Upper lobe of left lung (tissue), 6 donors: ENCODE measurements at regions not wholly inside any gene's neighbourhood (a gene's known extent, or its start where the extent isn't known, plus 50 kb on each side); places are given as distances from the start of the nearest gene placed in this dataset.

Experiments used
- ATAC-seq, 2 donors: fragments of 200-7000 bp; cut with Tn5 transposase; one replicate each; pipeline ENCODE4 v1.9.1; 2022; ENCODE audit warnings: mild to moderate bottlenecking in 2 of 2, moderate library complexity in 2 of 2; ENCODE audit not compliant: low FRiP score in 2 of 2
- DNase-seq, 2 donors: peaks; one replicate each; pipeline ENCODE4 v3.0.0-alpha.2; 2019 to 2020
- H3K27ac ChIP-seq, 4 donors: fragments of 200-600 bp; sonication (generic); one replicate each; pipeline ENCODE4 v1.5.1; 2016 to 2019
- H3K27me3 ChIP-seq, 4 donors: fragments of 200-600 bp; sonication (generic); one replicate each; pipeline ENCODE4 v1.5.1; 2017 to 2019
- H3K36me3 ChIP-seq, 4 donors: fragments of 200-600 bp; sonication (generic); one replicate each; pipeline ENCODE4 v1.5.1; 2016 to 2019
- H3K4me1 ChIP-seq, 4 donors: fragments of 200-600 bp; sonication (generic); one replicate each; pipeline ENCODE4 v1.5.1; 2018 to 2019
- H3K4me3 ChIP-seq, 4 donors: fragments of 200-600 bp; sonication (generic); one replicate each; pipeline ENCODE4 v1.5.1; 2017 to 2019; ENCODE audit warnings: mild to moderate bottlenecking in 2 of 4, moderate library complexity in 1 of 4
- H3K9me3 ChIP-seq, 4 donors: fragments of 200-600 bp; sonication (generic); one replicate each; pipeline ENCODE4 v1.5.1; 2018 to 2019
- CTCF ChIP-seq, 6 experiments: fragments of 450-650 bp in 4 of 6; fragments of 200-600 bp in 2 of 6; sonication (generic) in 2 of 6; IDR thresholded peaks; one replicate each; pipeline ENCODE4 v1.5.1; 2016 to 2019; ENCODE audit warnings: antibody characterized with exemption in 6 of 6
- EP300 ChIP-seq, 4 donors: sonication (generic); formaldehyde crosslinking; IDR thresholded peaks; one replicate each; pipeline ENCODE4 v1.5.1; 2017; ENCODE audit warnings: antibody characterized with exemption in 4 of 4, control low read depth in 2 of 4
- POLR2A ChIP-seq, 4 donors: fragments of 450-650 bp; IDR thresholded peaks; one replicate each; pipeline ENCODE4 v1.5.1; 2016 to 2017; ENCODE audit warnings: antibody characterized with exemption in 4 of 4, mild to moderate bottlenecking in 2 of 4
- POLR2AphosphoS5 ChIP-seq, 2 donors: sonication (generic); formaldehyde crosslinking; IDR thresholded peaks; one replicate each; pipeline ENCODE4 v1.5.1; 2017; ENCODE audit warnings: antibody characterized with exemption in 2 of 2
- WGBS, 2 donors: methylation state at CpG; one replicate each; pipeline ENCODE4 v1.1.5; 2017 to 2018; 5-methylcytosine and 5-hydroxymethylcytosine counted together
- donor health status: DM: no; HTN: no; CAD: no; lungs with moderate emphysema.
- donor health status: DM: no; HTN: yes; CAD: no; lungs with severe emphysema.

DNA sequence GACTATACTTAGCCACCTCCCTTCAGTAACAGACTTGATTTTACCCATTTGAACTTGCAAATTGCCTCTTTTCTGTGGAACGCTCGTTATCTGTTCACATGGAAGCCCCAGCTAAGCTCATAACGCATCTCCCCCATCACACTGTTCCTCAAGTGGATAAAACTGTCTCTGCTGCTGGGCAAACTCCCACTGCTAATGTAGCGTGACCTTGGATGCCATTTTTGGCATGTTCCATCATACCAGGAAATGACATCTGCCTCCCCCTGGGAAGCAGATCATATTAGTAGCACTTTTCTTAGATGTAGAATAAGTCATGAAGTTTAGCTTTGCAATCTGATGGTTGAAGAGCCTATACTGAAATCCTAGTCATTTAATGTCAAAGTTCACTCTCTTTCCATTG lies 528.7 kb upstream of the PLXNA2 start:
- H3K9me3 ChIP-seq, result no peaks in the 10 kb centered on the region
- no peak overlapping the region for H3K27ac ChIP-seq
- WGBS, 2 donors, result 80 to 86% methylated on average over 4 of the region's 4 CpGs
- DNase-seq, result no peak
- no peaks in the 10 kb centered on the region for H3K27me3 ChIP-seq
- no peak for ATAC-seq
- H3K36me3 ChIP-seq, result no peaks in the 10 kb centered on the region
- H3K4me3 ChIP-seq, result no peak overlapping the region
- H3K4me1 ChIP-seq, result no peaks in the 10 kb centered on the region
- no peak for TF ChIP-seq EP300 (IDR thresholded peaks at IDR 0.05)
- no peak for TF ChIP-seq POLR2AphosphoS5 (IDR thresholded peaks at IDR 0.05)
- TF ChIP-seq POLR2A (IDR thresholded peaks at IDR 0.05), result no peak
- TF ChIP-seq CTCF (IDR thresholded peaks at IDR 0.05), result no peak

DNA sequence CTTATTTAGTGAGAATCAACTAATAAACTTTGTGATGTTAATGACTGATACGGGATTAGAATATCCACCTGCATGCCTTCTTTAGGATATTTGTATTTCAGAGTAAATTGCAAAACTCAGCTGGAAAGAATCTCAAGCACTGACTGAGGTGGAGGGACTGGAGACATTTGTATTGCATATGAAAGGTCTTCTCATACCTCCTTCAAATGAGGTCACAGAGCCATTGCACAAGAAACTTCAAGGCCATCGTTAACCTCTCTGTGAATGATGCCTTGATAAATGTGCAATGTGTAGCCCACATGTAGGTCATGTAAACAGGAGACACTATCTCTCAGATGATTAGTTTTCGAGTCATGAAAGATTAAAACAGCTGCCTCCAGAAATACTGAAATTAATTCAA lies 531.7 kb upstream of the PLXNA2 start:
- Histone ChIP-seq H3K4me3 (no peak overlapping the region), H3K27ac (no peak overlapping the region), H3K27me3 (no peaks in the 10 kb centered on the region), H3K4me1 (no peaks in the 10 kb centered on the region), H3K9me3 (no peaks in the 10 kb centered on the region), H3K36me3 (no peaks in the 10 kb centered on the region)
- ATAC-seq (no peak), DNase-seq (no peak)
- 67 to 71% methylated on average over 3 of the region's 3 CpGs for WGBS, 2 donors
- TF ChIP-seq POLR2AphosphoS5 (IDR thresholded peaks at IDR 0.05) (no peak), CTCF (IDR thresholded peaks at IDR 0.05) (no peak), POLR2A (IDR thresholded peaks at IDR 0.05) (no peak), EP300 (IDR thresholded peaks at IDR 0.05) (no peak)

GRCh38 chr1:208778417-208778816 lies 534.2 kb upstream of the PLXNA2 start:
- H3K4me1 ChIP-seq, result no peaks in the 10 kb centered on the region
- 88 to 93% methylated on average over 6 of the region's 6 CpGs for WGBS, 2 donors
- DNase-seq, result no peak
- H3K27me3 ChIP-seq, result no peaks in the 10 kb centered on the region
- no peak for ATAC-seq
- TF ChIP-seq POLR2A (IDR thresholded peaks at IDR 0.05) (no peak), CTCF (IDR thresholded peaks at IDR 0.05) (no peak), POLR2AphosphoS5 (IDR thresholded peaks at IDR 0.05) (no peak), EP300 (IDR thresholded peaks at IDR 0.05) (no peak)
- H3K9me3 ChIP-seq, result no peaks in the 10 kb centered on the region
- H3K4me3 ChIP-seq, result no peak overlapping the region
- no peaks in the 10 kb centered on the region for H3K36me3 ChIP-seq
- H3K27ac ChIP-seq, result no peak overlapping the region

GRCh38 chr1:208781391-208782045 lies 537.3 kb upstream of the PLXNA2 start:
- H3K27ac ChIP-seq, result no peak overlapping the region
- TF ChIP-seq POLR2AphosphoS5 (IDR thresholded peaks at IDR 0.05) (no peak), POLR2A (IDR thresholded peaks at IDR 0.05) (no peak), EP300 (IDR thresholded peaks at IDR 0.05) (no peak), CTCF (IDR thresholded peaks at IDR 0.05) (no peak)
- H3K9me3 ChIP-seq, result no peaks in the 10 kb centered on the region
- DNase-seq (no peak), ATAC-seq (no peak)
- H3K27me3 ChIP-seq, result no peaks in the 10 kb centered on the region
- no peaks in the 10 kb centered on the region for H3K4me1 ChIP-seq
- WGBS, 2 donors, result 56 to 74% methylated on average over 3 of the region's 3 CpGs
- H3K4me3 ChIP-seq, result no peak overlapping the region
- no peaks in the 10 kb centered on the region for H3K36me3 ChIP-seq

DNA sequence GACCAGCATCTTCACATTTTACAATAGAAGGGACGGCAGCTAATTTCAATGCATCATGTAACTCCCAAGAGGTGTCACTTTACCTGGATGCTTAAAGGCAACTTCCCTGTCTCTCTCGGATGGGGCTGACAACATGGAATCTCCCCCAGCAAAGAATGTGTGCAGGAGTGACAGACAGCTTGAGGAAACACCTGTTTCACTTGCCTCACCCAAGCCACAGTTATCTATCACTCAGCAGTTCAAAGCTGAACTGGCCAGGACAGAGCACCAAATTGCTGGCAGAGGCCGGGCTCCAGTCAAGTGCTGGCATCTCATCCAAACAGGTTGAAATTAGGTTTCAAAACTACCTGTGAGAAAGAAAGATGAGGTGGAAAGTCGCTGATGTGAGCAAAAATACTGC lies 538.0 kb upstream of the PLXNA2 start:
- Histone ChIP-seq H3K4me1 (no peaks in the 10 kb centered on the region), H3K27me3 (no peaks in the 10 kb centered on the region), H3K27ac (no peak overlapping the region), H3K36me3 (no peaks in the 10 kb centered on the region), H3K9me3 (no peaks in the 10 kb centered on the region), H3K4me3 (no peak overlapping the region)
- 60 to 77% methylated on average over 4 of the region's 4 CpGs for WGBS, 2 donors
- ATAC-seq, result no peak
- DNase-seq, result no peak
- TF ChIP-seq CTCF (IDR thresholded peaks at IDR 0.05) (no peak), POLR2A (IDR thresholded peaks at IDR 0.05) (no peak), EP300 (IDR thresholded peaks at IDR 0.05) (no peak), POLR2AphosphoS5 (IDR thresholded peaks at IDR 0.05) (no peak)
